Stimulated activated CD8-positive, alpha-beta memory T cell treated with anti-CD3 and anti-CD28 coated beads, Interleukin-12 subunit alpha, Interleukin-12 subunit beta, amount 100 ng/mL, for 1 hour (primary cell): ENCODE measurements at regions not wholly inside any gene's neighbourhood (a gene's known extent, or its start where the extent isn't known, plus 50 kb on each side); places are given as distances from the start of the nearest gene placed in this dataset.
"Not testable (repeated sequence)": the region's sequence is repeated elsewhere in the genome, so short reads cannot be mapped to it uniquely, and the experiment has no call there.

Source experiments
- DNase-seq: peaks from one replicate; pipeline ENCODE4 v3.0.0-alpha.2; 2020; ENCODE audit warnings: low read depth

DNA sequence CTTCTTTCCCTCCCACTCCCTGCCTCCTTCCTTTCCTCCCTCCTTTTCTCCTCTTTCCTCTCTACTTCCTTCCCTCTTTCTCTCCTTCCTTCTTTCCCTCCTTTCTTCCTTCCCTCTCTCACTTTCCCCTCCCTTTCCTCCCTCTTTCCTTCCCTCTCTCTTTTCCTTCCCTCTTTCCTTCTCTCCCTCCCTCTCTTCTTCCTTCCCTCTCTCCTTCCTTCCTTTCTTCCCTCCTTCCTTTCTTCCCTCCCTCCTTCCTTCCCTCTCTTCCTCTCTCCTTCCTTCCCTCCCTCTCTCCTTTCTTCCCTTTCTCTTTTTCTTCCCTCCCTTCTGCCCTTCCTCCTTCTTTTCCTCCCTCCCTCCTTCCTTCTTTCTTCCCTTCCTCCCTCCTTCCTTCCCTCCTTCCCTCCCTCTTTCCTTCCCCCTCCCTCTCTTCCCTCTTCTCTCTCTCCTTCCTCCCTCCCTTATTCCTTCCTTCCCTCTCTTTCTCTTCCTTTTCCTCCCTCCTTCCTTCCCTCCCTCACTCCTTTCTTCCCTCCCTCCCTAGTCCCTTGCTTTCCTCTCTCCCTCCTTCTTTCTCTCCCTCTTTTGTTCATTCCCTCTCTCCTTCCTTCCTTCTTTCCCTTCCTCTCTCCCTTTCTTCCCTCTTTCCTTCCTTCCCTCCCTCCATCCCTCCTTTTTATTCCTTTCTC lies 443.9 kb downstream of the ZNF536 start:
- DNase-seq = no peak

DNA sequence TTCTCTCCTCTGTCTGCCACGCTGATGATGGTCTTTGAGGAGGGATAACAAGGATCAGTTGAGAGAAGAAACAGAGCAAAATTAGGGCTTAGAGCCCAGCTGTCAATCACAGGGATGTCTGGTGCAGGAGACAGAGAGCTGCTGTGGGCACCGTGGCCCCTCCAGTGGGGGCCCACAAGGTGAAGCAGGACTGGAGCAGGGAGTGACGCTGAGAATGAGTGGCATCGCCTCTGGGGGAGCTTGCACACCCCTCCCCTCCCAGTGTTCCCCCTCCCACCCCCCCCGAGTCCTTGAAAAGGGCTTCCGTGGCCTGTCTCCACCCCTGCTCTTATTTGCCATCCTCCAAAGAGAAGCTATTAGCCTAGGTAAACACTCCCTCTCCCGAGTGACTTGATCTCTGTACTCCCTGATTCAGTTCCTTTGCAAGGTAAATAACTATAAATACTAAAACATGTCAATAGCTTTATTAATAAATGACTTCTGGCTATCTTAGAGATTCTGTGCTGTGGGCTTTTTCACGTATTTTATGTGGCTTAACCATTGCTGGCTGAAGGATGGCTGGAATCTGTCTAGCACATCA lies 440.0 kb downstream of the ZNF536 start:
- DNase-seq = no peak

DNA sequence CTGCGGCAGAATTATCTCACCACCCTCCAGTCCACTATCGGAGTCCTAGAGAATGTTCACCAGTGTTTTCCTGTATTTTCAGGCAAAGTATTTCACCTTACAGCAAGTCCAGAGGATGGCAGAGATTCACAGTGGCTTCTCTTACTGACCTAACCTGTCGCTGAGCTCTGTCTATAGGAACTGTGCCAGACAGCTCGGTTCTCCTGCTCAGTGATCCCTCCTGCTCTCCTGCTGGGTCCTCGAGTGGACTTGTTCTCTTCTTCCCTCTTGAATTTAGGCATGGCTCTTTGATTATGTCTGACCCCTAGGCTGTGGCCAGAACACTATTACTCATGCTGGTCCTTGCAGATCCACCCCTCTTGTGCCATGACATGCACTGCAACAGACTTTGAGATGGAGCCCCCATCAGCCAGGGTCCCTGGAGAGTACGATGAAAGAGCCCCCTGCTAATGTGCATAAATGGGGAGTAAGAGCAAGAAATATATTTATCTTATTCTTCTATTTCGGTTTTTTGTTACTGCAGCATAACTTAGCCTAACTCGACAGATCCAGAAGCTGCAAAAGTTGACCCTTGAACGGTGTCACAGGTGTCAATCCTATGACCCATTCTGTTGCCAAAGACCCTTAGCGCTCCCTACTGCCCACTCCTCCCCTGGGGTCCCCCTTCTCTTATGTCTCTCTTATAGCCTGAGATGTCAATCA lies 439.4 kb downstream of the ZNF536 start:
- DNase-seq = no peak

DNA sequence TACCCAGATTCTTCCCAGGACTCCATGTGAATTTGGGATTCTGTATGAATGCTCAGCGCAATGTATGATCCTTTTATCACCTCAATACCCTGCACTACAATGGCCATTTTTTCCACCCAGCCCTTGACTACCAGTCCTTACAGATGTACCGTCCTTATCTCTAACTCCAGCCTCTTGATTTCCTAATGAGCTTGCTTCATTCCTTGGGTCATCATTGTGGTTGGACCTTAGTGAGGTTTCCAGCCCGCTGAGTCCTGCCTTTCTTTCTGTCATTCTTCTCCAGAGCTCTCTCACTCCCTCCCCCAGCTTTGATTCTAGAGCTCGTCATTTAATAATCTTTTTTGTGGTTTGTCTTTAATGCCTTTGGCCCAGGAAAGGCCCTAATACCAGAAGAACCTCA lies 438.5 kb downstream of the ZNF536 start:
- DNase-seq = no peak

DNA sequence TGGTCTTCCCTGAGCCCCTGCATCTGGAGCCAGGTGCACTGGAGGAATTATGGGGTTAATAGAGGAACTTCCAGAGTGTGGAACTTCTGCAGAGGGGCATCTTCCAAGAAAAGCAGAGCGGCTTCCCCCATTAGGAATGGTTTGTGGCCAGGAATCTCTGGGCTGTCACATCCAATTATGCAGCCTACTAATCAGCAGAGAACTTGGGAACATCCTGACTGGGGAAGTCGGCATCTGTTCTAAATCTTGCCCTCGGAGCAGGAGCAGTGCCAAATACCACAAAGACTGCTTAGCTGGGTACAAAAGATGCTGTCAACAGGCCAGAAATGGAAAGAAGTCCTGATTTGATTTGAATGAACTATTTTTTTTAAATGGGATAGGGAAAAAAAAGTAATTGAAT lies 435.1 kb downstream of the ZNF536 start:
- DNase-seq = no peak

DNA sequence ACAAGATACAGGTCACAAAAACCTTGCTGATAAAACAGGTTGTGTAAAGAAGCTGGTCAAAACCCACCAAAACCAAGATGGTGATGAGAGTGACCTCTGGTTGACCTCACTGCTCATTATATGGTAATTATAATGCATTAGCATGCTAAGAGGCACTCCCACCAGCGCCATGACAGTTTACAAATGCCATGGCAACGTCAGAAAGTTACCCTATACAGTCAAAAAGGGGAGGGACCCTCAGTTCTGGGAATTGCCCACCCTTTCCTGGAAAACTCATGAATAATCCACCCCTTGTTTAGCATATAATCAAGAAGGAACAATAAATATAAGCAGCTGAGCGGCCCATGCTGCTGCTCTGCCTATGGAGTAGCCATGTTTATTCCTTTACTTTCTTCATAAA lies 434.1 kb downstream of the ZNF536 start:
- DNase-seq = no peak

DNA sequence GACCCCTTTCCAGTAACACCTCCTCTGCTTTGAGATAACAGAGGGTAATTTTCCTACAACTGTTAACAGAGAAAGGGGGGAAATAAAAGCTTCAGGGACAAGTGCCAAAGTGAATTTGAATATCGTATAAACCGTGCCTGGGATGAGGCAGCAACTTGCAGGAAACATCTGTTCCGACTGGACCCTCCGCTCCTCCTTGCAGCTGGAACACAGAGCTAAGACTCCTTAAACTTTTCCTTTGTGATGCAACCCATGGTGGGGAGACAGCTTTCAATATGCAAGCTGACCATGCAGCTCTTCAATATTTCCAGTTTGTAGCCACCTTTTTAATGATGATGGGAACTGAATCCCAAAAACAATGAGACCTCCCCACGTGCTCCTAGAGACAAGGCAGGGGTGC lies 432.6 kb downstream of the ZNF536 start:
- DNase-seq = no peak

DNA sequence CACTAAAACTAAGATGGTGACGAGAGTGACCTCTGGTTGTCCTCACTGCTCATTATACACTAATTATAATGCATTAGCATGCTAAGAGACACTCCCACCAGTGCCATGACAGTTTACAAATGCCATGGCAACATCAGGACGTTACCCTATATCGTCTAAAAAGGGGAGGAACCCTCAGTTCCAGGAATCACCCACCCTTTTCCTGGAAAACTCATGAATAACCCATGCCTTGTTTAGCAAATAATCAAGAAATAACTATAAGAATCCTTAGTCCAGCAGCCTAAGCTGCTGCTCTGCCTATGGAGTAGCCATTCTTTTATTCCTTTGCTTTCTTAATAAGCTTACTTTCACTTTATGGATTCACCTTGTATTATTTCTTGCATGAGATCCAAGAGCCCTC lies 432.1 kb downstream of the ZNF536 start:
- not testable (repeated sequence) for DNase-seq

DNA sequence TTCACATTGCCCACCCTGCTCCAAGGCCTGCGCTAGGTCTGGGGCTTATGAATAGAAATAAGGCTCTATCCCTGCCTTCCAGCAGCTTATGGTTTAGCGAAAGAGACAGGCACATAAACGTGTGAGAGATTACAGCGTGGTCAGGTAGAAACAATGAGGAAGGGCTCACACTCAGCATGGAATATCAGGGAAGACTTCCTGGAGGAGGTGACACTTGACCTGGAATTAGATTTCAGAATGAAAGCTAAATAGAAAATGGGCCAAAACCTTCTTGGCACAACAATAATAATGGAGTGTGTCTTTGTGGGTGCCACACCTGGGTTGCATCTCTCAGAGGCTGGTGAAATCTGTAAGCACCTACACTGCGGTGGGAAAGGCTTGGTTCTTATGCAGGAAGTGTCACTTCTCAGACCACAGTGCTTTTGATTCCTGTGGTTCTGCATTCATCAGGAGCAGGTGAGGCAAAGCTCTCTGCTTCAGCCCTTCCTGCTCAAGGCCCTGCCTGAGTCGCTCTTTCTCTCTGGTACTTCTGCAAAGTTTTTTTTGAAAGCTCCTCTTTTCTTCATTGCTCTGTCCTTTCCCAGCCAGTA lies 430.3 kb downstream of the ZNF536 start:
- no peak for DNase-seq

DNA sequence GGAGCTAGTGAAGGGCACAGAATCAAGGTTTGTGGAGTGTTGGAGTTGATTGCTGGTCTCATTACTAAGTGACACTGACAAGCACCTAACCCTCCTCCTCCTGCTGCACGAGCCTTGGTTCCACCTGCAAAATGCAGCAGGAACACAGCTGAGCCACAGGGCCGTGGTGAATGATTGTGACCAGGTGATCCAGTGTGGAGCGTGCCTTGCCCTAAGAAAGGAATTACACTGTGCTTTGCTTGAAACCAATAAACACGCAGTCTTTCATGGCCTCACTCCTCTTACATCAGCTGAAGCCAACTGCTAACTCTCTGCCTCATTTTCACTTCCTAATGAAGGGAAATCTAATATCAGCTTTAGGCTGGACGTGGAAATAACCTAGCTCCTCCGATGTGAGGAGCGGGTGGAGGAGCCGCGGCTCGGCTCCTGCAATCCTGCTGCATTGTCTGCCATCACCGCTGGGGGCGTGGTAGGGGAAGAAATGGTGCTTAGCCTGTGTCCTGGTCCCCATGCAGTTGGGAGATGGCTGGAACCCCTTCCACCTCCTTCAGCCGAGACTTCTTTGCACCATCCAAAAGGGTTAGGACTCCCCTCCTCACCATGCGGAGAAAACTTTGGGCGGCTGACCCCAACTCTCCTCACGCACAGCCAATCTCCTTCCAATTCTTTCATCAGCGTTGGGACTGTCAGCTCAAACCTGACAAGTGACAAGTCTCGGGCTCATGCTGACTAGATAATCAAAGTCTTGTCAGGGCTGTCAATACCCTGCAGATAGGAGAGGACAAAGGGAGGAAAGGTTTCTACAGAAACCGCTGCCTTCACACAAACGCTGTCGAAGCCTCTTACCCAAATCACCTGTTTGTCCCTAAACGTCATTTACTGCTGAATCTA lies 427.9 kb downstream of the ZNF536 start:
- DNase-seq = no peak

DNA sequence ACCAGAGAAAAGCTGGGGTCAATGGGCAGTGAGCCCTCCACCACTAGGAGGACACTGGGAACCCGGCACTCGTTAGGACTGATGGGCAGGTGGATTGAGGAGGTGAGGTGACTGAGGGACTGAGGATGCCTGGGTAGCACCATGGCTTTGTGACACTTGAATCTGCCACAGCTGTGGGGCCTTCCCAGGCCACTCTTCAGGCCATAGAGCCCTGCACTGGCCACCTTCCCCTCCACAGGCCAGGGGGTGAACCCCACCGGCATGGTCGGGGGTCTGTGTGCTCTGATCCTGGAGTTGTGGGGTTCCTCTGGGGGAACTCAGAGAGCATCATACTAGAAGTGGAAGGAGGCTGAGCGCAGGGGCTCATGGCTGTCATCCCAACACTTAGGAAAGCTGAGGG lies 423.5 kb downstream of the ZNF536 start:
- DNase-seq = no peak

DNA sequence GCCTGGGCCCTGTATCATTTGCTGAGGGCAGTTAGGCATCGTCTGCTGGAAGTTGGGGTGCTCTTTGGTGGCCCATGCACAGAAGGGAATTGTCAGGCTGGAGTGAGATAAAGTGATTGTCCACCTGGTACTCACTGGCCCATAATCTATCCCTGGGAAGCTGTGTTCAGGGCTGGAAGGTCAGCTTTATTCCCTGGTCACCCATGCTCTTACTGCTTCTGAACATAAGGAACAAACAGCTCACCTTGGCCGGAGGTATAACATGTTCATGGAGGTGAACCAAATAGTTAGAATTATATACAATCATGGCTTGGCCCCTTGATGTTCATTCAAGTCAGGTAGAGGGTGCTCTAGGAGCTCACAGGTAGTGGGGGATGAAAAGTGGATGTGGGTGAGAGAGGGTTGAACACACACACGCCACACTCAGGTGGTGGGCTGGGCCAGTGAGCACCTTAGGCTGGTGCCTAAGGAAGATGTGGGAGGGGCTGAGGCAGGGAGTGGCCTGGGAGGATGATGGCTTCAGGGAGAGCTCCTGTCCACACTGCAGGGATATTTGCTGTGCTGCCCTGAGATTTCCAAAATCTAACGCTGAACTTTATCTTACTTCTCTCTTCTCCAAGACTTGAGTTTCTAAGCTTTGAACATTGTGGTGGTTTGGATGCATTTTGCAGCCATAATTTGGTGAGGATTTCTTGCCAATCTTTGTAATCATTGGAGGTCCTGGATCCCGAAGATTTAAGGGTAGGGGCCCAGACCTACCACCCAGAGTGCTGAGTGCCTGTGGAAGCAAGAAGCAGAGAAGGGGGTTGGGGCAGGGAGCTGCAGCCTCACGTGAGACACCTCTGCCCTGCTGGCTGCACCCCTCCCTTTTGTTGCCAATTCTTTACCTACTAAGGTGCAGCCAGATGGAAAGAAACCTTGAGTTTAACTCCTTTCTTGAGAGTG lies 420.6 kb downstream of the ZNF536 start:
- DNase-seq = no peak

DNA sequence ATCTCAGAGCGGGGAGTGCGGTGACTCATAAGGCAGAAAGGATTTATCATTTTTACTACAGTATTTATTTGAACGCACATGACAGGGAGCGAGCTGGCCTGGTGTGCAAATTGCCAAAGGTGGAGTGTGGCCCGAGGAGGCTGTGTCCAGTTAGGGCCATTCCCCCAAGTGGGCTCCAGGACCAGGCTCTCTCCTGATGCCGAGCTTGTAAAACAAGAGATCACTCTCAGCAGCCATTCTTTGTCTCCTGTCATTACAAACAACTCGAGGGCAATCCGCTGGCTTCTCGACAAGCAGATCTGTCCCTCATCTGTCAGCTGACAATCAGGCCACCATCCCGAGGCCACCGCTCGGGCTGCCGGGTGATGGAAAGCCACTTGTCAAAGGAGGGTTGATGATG lies 418.9 kb downstream of the ZNF536 start:
- DNase-seq = no peak

DNA sequence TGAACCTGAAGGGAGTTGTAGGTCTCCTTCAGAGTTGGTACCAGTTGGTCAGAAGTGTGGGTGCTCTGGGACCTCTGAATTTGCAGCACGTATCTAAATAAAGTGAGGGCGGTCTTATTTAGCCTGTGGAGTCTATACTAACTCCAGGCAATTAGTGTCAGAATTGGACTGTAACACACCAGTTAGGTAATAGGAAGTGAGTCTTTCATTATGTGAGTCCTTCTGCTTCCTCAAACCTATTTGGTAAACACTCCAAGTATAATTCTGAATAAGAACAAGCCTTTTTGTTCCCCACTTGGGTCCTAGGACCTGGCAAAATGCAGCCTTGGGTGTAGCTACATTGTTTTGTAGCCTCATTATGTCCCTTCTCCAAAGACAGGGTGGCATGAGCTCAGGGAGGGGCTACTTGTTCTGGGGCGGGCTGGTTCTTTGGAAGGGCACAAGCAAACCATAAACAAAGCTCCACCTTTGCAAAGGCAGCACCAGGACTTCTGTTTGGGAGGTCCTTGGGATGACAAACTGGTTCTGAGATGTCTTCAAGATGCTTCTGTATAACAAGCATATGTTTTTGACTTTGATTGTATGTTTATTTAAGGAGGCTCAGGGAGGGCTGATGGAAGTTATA lies 418.0 kb downstream of the ZNF536 start:
- no peak for DNase-seq

DNA sequence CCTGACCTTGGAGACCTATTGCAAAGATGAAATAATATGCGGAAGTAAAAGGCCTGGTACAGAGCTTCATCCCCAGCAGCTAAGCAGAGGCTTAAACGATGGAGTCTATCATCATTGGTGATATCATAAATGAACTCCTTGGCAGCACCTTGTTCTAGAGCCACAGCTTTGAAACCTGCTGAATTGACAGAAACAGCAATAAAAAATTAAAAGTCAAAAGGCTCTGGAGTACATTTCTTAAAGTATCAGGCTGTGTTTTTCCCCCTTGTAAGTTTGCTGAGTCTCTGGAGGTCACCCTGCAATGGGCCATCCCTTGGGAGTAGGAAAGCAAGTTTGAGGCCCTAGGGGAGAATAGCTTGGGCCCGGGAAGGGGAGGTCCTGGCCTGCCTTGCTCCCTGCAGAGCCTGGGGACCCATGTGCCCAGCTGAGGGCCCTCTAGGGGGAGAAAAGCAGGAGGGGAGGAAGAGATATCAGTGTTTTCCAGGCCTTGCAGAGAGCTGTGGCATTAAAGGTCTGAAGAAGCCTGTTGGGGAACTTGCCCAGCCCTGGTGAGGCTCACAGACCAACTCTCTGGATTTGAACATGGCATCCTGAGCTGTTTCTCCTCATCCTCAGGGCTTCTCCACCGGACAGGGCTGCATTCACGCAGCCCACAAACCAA lies 416.1 kb downstream of the ZNF536 start:
- DNase-seq = no peak

DNA sequence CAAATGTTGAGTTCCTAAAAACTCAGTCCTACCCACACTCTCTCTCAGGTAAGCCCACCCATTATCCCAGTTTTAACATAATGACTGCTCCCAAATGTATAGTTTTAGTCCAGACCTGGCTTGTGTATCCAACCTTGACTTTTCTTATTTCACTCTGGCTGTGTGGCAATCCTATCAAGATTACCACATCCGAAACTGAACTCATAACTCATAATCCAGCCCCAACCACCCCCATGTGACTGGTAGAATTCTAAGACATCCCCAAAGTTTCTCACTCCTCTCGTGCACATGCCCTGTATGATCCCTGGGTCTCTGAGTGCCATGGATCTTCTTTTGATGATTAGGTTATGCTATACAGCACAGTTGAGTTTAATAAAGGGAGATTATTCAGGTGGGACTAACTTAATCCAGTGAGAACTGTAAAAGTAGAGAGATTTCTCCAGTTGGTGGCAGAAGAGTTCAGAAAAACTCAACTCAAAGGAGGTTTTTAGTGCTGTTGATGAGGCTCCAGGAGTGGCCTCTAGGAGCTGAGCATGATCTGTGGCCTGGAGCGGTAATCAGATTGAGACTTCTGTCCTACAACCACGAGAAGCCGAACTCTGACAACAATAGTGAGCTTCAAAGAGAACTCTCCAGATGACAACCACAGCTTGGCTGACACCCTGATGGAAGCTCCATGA lies 413.4 kb downstream of the ZNF536 start:
- DNase-seq = no peak

DNA sequence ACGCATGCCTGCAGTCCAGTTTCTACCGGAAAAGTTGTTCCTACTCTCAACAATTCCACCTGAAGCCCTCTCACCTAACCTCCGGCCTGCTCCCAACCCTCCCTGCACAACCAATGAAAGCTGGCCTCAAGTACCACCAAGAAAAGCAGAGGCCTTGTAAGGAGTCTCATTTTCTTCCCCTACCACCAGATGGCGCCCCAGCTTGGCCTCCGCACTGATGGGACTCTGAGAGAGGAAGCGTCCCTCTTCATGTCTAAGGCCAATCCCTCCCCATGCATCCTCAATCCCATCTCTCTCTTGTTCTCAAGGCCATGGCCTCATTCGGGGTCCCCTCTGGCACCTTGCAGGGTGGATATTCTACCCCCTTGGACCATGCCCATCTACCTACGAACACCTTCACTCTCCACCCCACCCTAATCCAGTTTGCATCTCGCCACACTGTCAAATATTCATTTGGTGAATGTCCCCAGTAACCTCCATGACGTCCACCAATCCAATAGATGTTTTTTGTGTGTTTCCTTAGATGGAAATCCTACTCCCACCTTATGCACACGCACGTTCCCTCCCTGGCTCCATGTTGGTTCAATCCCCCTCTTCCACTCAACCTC lies 412.8 kb downstream of the ZNF536 start:
- DNase-seq = peak; percentile 36

DNA sequence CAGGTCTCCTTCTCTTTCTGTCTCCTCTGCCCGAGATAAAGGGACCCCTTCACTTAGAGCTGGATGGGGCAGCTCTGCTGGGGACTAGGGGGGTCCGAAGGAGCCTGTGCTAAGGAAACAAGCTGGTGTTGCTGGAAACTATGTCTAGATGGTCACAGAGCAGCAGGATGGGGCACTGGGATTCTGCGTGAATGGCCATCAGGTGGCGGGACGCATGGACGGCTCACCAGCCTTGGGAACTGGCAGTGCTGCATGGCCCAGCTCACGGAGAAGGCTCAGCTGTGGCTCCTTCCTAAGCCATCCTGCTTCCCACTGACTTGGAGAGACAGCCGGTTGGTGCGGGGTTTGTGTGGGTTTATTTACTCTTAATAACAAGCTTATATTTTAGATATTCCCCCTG lies 411.8 kb downstream of the ZNF536 start:
- DNase-seq = no peak

DNA sequence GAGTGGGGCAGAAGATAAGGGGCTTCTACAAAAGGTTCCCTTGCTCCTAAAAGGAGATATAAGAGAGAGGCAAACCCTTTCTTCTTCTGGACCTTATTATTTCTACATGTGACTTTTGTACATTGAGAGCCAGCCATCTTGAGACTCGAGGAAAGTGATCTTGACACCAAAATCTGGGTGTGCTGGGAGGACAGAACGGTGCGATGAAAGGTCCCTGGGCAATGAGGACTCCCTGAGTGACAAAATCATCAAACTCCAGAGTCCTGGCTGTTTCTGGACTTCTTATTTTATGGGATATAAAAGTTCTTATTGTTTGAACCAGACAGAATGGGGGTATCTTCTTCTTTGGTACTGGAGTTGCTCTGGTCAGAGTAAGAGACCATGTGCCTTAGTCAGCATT lies 411.0 kb downstream of the ZNF536 start:
- no peak for DNase-seq
